ENCODE measurements at regions not wholly inside any gene's neighbourhood (a gene's known extent, or its start where the extent isn't known, plus 50 kb on each side); places are given as distances from the start of the nearest gene placed in this dataset.

DNA sequence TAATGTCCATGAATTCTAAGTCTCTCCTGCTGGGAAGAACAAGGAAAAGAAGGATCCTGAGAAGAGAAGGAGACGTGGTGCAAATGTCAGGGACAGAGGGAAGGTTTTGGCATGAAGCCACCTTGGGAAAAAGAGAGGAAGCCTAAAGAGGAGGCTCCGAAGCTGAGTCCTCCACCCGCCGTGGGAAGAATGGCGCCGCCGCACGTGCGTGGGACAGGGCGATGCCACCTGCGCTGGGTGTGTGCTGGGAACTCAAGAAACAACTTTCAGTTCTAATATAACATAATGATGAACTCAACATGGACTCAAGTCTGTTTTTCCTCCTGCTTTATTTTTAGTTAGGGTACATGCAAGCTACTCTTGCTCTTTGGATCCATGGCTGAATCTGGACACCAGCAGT lies 362.3 kb upstream of the RUNX1 start:
- TF ChIP-seq, protein P1, sequence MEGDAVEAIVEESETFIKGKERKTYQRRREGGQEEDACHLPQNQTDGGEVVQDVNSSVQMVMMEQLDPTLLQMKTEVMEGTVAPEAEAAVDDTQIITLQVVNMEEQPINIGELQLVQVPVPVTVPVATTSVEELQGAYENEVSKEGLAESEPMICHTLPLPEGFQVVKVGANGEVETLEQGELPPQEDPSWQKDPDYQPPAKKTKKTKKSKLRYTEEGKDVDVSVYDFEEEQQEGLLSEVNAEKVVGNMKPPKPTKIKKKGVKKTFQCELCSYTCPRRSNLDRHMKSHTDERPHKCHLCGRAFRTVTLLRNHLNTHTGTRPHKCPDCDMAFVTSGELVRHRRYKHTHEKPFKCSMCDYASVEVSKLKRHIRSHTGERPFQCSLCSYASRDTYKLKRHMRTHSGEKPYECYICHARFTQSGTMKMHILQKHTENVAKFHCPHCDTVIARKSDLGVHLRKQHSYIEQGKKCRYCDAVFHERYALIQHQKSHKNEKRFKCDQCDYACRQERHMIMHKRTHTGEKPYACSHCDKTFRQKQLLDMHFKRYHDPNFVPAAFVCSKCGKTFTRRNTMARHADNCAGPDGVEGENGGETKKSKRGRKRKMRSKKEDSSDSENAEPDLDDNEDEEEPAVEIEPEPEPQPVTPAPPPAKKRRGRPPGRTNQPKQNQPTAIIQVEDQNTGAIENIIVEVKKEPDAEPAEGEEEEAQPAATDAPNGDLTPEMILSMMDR (IDR thresholded peaks at IDR 0.05; ENCODE audit: extremely low read depth in 1 of 2, insufficient read depth in 1 of 2, low read depth in 1 of 2, low read length in 2 of 2), result no peak
- no peak for TF ChIP-seq EZH2 (IDR thresholded peaks at IDR 0.05; ENCODE audit: borderline replicate concordance, low read depth, low read length, severe bottlenecking)
- no peak for TF ChIP-seq POLR2AphosphoS5 (IDR thresholded peaks at IDR 0.05; ENCODE audit: insufficient read depth, low read depth, low read length)
- TF ChIP-seq, protein P2, sequence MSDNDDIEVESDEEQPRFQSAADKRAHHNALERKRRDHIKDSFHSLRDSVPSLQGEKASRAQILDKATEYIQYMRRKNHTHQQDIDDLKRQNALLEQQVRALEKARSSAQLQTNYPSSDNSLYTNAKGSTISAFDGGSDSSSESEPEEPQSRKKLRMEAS (IDR thresholded peaks at IDR 0.05; ENCODE audit: insufficient read depth, insufficient read length), result no peak

Data from endothelial cell of umbilical vein (primary cell).